CD14-positive monocyte (primary cell): ENCODE measurements at regions not wholly inside any gene's neighbourhood (a gene's known extent, or its start where the extent isn't known, plus 50 kb on each side); places are given as distances from the start of the nearest gene placed in this dataset.

Experiments
- DNase-seq, 3 donors: peaks; one replicate each; pipeline ENCODE4 v3.0.0-alpha.2; 2011 to 2022
- H2AFZ ChIP-seq: 2 replicates; pipeline ENCODE4 v1.6.0; 2012; ENCODE audit warnings: mild to moderate bottlenecking, low read depth, low read length, inconsistent platforms; ENCODE audit not compliant: insufficient read depth, poor library complexity, severe bottlenecking
- H3K27ac ChIP-seq, 2 donors: 1 replicate in 1 of 2; 2 replicates in 1 of 2; pipeline ENCODE4 v1.5.1; 2012 to 2013; ENCODE audit warnings: low read length in 2 of 2, control low read depth in 1 of 2, inconsistent platforms in 1 of 2, low read depth in 1 of 2, mild to moderate bottlenecking in 1 of 2
- H3K27me3 ChIP-seq, 2 donors: one replicate each; pipeline versions ENCODE4 v1.6.0 to v1.6.1; 2011 to 2013; ENCODE audit warnings: low read length in 2 of 2; ENCODE audit not compliant: control insufficient read depth in 2 of 2, insufficient read depth in 2 of 2
- H3K36me3 ChIP-seq, 2 donors: replicated peaks in 1 of 2; 1 replicate in 1 of 2; 2 replicates in 1 of 2; pipeline versions ENCODE4 v1.5.1 to v1.6.1; 2012 to 2013; ENCODE audit warnings: low read length in 2 of 2, control low read depth in 1 of 2, inconsistent platforms in 1 of 2, mild to moderate bottlenecking in 1 of 2; ENCODE audit not compliant: insufficient read depth in 2 of 2, control insufficient read depth in 1 of 2
- H3K4me1 ChIP-seq, 2 donors: 1 replicate in 1 of 2; 2 replicates in 1 of 2; pipeline versions ENCODE4 v1.5.1 to v1.6.1; 2012 to 2013; ENCODE audit warnings: low read length in 2 of 2, control low read depth in 1 of 2, inconsistent platforms in 1 of 2, mild to moderate bottlenecking in 1 of 2, moderate library complexity in 1 of 2; ENCODE audit not compliant: insufficient read depth in 2 of 2, control insufficient read depth in 1 of 2
- H3K4me2 ChIP-seq: replicated peaks from 2 replicates; pipeline ENCODE3; 2012; ENCODE audit warnings: low read length, moderate library complexity, mild to moderate bottlenecking; ENCODE audit not compliant: poor library complexity, severe bottlenecking; ENCODE audit errors: extremely low read depth
- H3K4me3 ChIP-seq, 3 experiments: fragments of 200-600 bp in 1 of 3; sonication (generic) in 1 of 3; replicated peaks in 1 of 3; 1 replicate in 2 of 3; 2 replicates in 1 of 3; pipeline ENCODE4 v1.5.1; 2011 to 2013; ENCODE audit warnings: low read length in 3 of 3, mild to moderate bottlenecking in 3 of 3, control low read depth in 2 of 3, low read depth in 2 of 3, inconsistent platforms in 1 of 3, moderate library complexity in 1 of 3
- H3K79me2 ChIP-seq: 2 replicates; pipeline ENCODE4 v1.6.0; 2012; ENCODE audit warnings: mild to moderate bottlenecking, control low read depth, inconsistent platforms, low read length, moderate library complexity; ENCODE audit not compliant: insufficient read depth
- H3K9ac ChIP-seq: 2 replicates; pipeline ENCODE4 v1.6.0; 2017; ENCODE audit warnings: low read length, mild to moderate bottlenecking; ENCODE audit not compliant: insufficient read depth, poor library complexity, severe bottlenecking
- H3K9me3 ChIP-seq, 2 donors: replicated peaks in 1 of 2; 1 replicate in 1 of 2; 2 replicates in 1 of 2; pipeline versions ENCODE4 v1.5.1 to v1.6.1; 2012 to 2013; ENCODE audit warnings: low read length in 2 of 2, control low read depth in 1 of 2; ENCODE audit not compliant: control insufficient read depth in 1 of 2, insufficient read depth in 1 of 2
- H4K20me1 ChIP-seq: 2 replicates; pipeline ENCODE4 v1.6.0; 2012; ENCODE audit warnings: mild to moderate bottlenecking, low read length, control low read depth, moderate library complexity; ENCODE audit not compliant: insufficient read depth
- H3K27ac Mint-ChIP-seq, 7 donors: one replicate each; pipeline ENCODE4 v1.8.0; 2020; ENCODE audit warnings: mild to moderate bottlenecking in 7 of 7, mixed read lengths in 7 of 7, moderate library complexity in 6 of 7, inconsistent platforms in 2 of 7
- H3K27me3 Mint-ChIP-seq, 3 donors: one replicate each; pipeline ENCODE4 v1.8.0; 2021 to 2022; ENCODE audit warnings: low read depth in 3 of 3, mild to moderate bottlenecking in 3 of 3, mixed read lengths in 3 of 3, moderate library complexity in 3 of 3, inconsistent platforms in 1 of 3
- H3K36me3 Mint-ChIP-seq, 2 donors: one replicate each; pipeline ENCODE4 v1.8.0; 2020; ENCODE audit warnings: mixed read lengths in 2 of 2, inconsistent platforms in 1 of 2, mild to moderate bottlenecking in 1 of 2
- H3K4me1 Mint-ChIP-seq: one replicate; pipeline ENCODE4 v1.8.0; 2020; ENCODE audit warnings: mild to moderate bottlenecking, mixed read lengths
- H3K4me3 Mint-ChIP-seq, 2 donors: one replicate each; pipeline ENCODE4 v1.8.0; 2020; ENCODE audit warnings: mild to moderate bottlenecking in 2 of 2, mixed read lengths in 2 of 2, moderate library complexity in 1 of 2
- H3K9me3 Mint-ChIP-seq, 7 donors: one replicate each; pipeline ENCODE4 v1.8.0; 2020 to 2022; ENCODE audit warnings: mixed read lengths in 7 of 7, mild to moderate bottlenecking in 6 of 7, moderate library complexity in 6 of 7, inconsistent platforms in 2 of 7
- WGBS: methylation state at CpG from one replicate; pipeline ENCODE4 v1.1.5; 2013; ENCODE audit warnings: missing lambda C conversion rate; ENCODE audit not compliant: insufficient coverage; 5-methylcytosine and 5-hydroxymethylcytosine counted together
- intact Hi-C, 2 donors: fragments of 100-400 bp; cut with micrococcal nuclease; formaldehyde crosslinking; loops; one replicate each; pipeline versions ENCODE4 v1.15.0 to v1.15.1; 2023
- TF ChIP-seq, protein P1 (sequence below): fragments of 200-600 bp; IDR thresholded peaks from one replicate; pipeline ENCODE4 v1.8.0; 2022; ENCODE audit warnings: antibody characterized with exemption, mild to moderate bottlenecking

DNA sequence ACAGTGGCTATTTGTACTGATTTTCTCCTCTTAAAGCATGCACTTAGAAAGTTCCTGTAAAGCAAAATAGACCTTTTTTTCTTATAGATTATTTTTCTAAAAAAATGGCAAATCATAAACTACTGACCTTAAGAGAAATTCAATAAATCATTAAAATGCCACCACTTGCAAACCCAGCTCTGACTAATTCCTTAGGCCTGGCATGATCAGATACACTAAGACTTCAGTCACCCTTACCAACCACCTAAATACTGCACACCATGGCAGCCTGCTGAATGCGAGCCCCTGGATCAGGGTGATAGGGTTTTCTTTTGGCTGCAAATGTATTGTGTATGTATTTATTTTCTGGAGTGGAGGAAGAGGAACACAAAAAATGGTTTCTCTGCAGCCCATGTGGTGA, 370.6 kb upstream of the TBL1XR1 start:
- H3K79me2 ChIP-seq = no peaks in the 10 kb centered on the region
- Mint-ChIP-seq H3K4me1 (peaks cover 20% of the 10 kb centered on the region), H3K9me3 (peaks cover 0 to 4% (median 0%) of the 10 kb centered on the region in 7 donors), H3K27ac (no peak overlapping the region), H3K4me3 (no peak overlapping the region), H3K27me3 (peaks cover 0 to 2% (median 0%) of the 10 kb centered on the region in 3 donors), H3K36me3 (no peaks in the 10 kb centered on the region)
- WGBS = no CpG with 5 or more reads among the region's 1 CpG
- no peak overlapping the region for H2AFZ ChIP-seq
- no peak overlapping the region for H3K4me2 ChIP-seq
- H3K27ac ChIP-seq = no peak overlapping the region
- H3K27me3 ChIP-seq = no peaks in the 10 kb centered on the region
- TF ChIP-seq, protein P1, sequence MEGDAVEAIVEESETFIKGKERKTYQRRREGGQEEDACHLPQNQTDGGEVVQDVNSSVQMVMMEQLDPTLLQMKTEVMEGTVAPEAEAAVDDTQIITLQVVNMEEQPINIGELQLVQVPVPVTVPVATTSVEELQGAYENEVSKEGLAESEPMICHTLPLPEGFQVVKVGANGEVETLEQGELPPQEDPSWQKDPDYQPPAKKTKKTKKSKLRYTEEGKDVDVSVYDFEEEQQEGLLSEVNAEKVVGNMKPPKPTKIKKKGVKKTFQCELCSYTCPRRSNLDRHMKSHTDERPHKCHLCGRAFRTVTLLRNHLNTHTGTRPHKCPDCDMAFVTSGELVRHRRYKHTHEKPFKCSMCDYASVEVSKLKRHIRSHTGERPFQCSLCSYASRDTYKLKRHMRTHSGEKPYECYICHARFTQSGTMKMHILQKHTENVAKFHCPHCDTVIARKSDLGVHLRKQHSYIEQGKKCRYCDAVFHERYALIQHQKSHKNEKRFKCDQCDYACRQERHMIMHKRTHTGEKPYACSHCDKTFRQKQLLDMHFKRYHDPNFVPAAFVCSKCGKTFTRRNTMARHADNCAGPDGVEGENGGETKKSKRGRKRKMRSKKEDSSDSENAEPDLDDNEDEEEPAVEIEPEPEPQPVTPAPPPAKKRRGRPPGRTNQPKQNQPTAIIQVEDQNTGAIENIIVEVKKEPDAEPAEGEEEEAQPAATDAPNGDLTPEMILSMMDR = no peak
- H3K4me3 ChIP-seq = no peak overlapping the region
- no peaks in the 10 kb centered on the region for H3K9me3 ChIP-seq
- no peaks in the 10 kb centered on the region for H4K20me1 ChIP-seq
- DNase-seq = no peak
- no peak overlapping the region for H3K9ac ChIP-seq
- intact Hi-C loops = no loop called here
- no peaks in the 10 kb centered on the region for H3K36me3 ChIP-seq
- H3K4me1 ChIP-seq = peaks cover 12 to 15% of the 10 kb centered on the region in 2 donors

DNA sequence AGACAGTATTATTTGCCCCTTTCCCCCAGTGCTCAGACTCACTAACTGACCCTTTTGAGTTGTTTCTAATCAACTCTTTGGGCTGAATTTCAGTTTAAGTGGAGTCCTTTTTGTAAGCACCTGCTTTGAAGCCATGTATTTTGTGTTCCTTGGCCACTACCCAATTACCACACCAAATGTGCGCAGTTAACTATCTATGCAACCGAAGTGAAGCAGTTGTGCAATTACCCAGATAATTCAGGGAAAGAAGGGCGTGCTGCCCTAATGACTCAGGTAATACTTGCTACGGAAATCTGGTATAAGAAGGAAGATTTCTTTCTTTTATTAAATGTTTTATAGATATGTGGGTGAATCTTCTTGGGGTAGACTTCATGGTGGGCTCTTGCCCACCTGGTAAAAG, 371.9 kb upstream of the TBL1XR1 start:
- peaks cover 20% of the 10 kb centered on the region for H3K4me1 Mint-ChIP-seq
- no peaks in the 10 kb centered on the region for H3K36me3 Mint-ChIP-seq
- intact Hi-C loops = no loop called here
- H3K9me3 ChIP-seq = no peaks in the 10 kb centered on the region
- H3K27ac ChIP-seq = no peak overlapping the region
- TF ChIP-seq, protein P1 = no peak
- no peaks in the 10 kb centered on the region for H3K36me3 ChIP-seq
- no peak overlapping the region for H3K4me3 Mint-ChIP-seq
- H2AFZ ChIP-seq = no peak overlapping the region
- H3K9ac ChIP-seq = no peak overlapping the region
- H3K9me3 Mint-ChIP-seq = peaks cover 0 to 4% (median 0%) of the 10 kb centered on the region in 7 donors
- H3K27me3 Mint-ChIP-seq = peaks cover 0 to 2% (median under 1%) of the 10 kb centered on the region in 3 donors
- H3K27me3 ChIP-seq = no peaks in the 10 kb centered on the region
- peaks cover 12 to 15% of the 10 kb centered on the region in 2 donors for H3K4me1 ChIP-seq
- H3K27ac Mint-ChIP-seq = peak overlapping the region in 1 of 7 donors; percentile 19
- H3K79me2 ChIP-seq = no peaks in the 10 kb centered on the region
- no peak overlapping the region for H3K4me3 ChIP-seq
- DNase-seq = no peak
- WGBS = 100% methylated on average over 1 of the region's 4 CpGs
- H3K4me2 ChIP-seq = no peak overlapping the region
- H4K20me1 ChIP-seq = no peaks in the 10 kb centered on the region
